ENCODE measurements at regions not wholly inside any gene's neighbourhood (a gene's known extent, or its start where the extent isn't known, plus 50 kb on each side); places are given as distances from the start of the nearest gene placed in this dataset.

DNA sequence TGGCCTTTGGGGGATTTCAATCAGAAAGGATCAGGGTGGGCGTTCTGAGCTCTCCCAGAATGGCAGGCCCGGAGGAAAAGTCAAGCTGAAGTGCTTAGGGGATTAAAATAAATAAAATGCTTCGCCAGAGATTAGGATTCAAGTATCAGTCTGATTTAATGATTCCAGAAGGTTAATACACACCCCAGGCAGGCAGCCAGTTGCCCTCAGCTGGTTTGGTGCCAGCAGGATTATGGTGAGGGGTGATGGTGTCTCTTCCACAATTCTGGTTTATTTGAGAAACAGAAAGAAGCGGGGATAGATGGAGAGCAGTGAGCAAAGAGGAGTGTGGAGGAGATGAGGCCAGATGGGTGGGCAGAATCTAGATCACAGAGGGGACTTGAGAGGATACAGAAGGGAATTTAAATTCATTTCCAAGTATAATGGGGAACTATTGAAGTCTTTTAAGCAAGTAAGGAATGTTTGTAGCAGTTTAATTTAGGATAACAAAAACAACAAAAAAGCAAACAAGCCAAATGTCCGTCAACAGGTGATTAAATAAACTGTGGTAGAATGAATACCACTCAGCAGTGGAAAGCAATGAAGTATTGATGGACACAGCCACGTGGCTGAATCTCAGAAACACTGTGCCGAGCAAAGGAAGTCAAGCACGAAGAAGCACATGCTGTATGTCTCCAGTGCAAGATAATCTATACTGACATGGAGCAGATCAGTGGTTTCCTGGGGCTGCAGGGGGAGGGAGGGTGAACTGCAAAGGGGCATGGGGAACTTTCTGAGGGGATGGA is 297.7 kb downstream of the MSX2 start:
- peak in 1 of 2 experiments; percentile 3 for DNase-seq

- DNase-seq: no peak
Measured at GRCh38 chr5:175021321-175021720, 296.9 kb downstream of the MSX2 start.

DNA sequence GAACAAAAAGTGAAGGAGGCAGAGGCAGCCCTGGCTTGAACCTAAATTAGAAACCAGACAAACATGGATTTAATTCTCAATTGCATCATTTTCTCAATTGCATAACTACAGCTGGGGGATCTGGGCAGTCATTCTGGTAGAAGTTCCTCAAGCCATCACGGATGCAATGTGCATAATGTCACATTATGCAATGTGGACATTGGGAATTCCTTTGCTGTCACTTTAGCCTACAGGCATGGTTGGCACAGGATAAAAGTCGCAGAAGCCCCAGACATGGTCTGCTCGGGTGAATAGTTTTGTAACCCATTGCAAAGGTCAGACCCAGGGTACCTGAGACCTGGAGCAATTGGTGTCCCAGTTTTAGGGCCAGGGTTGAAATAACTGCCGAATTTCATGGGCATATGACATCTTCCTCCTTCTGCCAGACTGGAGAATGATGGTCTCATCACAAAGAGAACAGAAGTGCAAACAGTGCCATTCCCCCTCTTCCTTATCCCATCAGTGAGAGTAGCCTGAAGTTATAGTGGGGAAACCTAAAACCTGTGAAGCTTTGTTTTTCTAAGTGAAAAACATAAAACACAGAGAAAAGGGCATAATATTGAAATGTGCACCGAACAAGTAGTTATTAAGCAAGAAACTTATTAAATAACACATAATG is 290.8 kb downstream of the MSX2 start:
- no peak for DNase-seq

DNA sequence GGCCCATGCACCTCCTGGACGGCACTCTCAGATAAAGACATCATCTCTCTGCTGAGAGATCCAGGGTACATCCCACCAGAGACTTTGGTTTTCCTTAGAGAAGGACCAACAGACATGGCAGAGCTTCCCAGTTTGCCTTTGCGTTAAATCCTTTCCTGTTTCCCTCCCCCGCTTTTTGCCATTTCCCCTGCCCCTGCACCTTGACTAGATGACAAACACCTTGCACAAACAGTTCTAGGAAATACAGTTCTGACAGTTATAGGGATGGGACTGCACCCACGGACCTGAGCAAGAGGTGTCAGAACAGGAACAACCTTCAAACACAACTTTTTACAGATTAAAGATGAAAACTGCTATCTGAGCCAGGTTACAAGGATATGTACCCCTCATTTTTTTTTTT is 288.9 kb downstream of the MSX2 start:
- DNase-seq: no peak

DNA sequence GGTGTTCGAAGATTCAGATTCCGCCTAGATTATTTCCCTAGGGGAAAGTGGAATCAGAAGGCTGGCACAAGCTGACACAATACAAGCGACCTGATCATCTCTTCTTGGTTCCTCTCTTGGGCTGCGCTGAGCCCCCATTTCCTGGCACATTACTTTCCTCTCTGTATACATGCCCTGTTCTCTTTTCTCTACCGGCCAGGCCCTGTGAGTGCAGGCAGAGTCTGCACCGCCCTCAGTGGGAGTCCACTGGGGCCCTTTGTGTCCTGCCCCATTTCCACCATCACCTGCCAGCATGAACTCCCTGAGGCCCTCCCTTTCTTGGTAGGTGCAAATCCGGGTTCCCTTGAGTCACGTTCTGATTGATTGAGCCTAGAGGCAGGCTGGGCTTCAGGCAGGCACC is 287.9 kb downstream of the MSX2 start:
- no peak for DNase-seq

- DNase-seq: no peak
Measured at GRCh38 chr5:175003531-175003930, 279.1 kb downstream of the MSX2 start.

- no peak for DNase-seq
Measured at GRCh38 chr5:175001876-175002645, 277.7 kb downstream of the MSX2 start.

DNA sequence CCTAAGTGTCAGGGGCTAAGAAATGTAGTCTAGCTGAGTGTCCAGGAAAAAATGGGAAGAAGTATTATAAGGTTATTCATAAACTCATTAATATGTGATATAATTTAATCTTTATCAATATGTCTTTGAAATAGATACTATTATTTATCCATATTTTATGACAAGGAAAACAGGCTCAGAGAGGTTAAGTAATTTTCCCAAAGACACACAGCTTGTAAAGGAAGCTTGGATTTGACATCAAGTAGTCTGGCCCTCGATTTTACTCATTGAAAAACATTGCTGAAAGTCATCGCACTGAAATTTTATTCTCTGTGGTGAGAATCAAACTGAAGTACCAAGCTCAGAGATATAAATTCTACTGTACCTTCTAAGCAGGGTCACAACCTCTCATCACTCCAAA is 276.9 kb downstream of the MSX2 start:
- no peak for DNase-seq

DNA sequence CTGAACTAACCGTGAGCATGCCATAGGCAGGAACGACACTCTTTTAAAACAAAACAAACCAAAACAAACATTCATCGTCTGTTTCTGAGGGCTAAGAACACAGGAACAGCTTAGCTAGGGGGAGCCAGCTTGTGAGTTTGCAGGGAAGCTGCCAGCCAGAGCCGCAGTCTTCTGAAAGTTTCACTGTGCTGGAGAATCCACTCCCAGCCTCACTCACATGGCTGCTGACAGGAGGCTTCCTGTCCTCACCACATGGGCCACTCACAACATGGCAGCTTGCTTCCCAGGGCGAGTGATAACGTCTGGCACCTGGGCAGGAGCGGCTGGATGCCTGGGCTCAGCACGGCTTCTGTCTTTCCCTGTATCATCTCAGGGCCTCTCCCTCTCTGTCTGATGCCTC is 275.2 kb downstream of the MSX2 start:
- DNase-seq: no peak

DNA sequence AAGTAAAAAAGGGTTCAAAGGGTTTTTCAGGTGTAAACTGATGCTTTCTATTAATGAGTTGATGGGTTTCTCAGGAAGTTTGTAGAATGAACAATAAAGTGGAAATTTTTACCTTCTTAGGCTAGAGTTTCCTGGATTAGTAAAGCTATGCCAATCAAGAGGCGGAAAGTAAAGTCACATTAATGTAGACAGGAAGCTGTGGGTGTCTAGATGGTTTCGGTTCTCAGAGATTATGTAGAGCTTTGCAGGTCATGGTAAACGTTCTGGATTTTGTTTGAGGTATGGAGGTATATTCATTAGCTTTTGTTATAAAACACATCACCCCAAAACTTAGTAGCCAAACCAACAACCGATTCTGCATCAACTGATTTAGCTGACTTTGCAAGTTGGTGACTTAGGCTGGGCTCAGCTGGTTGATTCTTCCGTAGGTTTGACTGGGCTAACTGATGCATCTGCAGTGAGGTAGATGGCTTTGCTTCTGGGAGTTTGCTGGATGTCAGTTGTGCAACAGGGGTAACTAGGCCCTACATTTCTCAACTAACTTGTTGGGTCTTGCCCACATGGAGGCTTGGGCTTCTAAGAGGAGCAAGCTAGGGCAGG is 273.8 kb downstream of the MSX2 start:
- DNase-seq: no peak

- DNase-seq: no peak
Measured at GRCh38 chr5:174997688-174998087, 273.3 kb downstream of the MSX2 start.

GRCh38 chr5:174996941-174997340 is 272.6 kb downstream of the MSX2 start:
- no peak for DNase-seq

- no peak for DNase-seq
Measured at GRCh38 chr5:174995827-174996226, 271.4 kb downstream of the MSX2 start.

- DNase-seq: no peak
Measured at GRCh38 chr5:174991847-174992246, 267.5 kb downstream of the MSX2 start.

DNA sequence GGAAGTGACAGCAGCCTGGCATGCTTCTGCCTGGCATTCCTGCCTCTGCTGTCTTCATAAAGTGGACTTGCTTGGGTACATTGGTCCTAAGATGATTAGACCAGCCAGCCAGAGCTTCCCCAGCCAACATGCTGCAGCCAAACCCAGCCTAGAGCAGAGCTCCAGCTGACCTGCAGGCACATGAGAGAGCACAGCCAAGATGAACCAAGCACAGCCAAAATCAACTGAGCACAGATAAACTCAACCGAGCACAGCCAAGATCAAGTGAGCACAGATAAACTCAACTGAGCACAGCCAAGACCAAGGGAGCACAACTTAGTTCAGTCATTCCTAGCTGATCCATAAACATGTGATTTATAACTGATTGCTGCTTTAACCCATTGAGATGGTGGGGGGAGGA is 266.5 kb downstream of the MSX2 start:
- peak in 1 of 2 experiments; percentile 2 for DNase-seq

GRCh38 chr5:174987443-174988012 is 263.1 kb downstream of the MSX2 start:
- DNase-seq: no peak

DNA sequence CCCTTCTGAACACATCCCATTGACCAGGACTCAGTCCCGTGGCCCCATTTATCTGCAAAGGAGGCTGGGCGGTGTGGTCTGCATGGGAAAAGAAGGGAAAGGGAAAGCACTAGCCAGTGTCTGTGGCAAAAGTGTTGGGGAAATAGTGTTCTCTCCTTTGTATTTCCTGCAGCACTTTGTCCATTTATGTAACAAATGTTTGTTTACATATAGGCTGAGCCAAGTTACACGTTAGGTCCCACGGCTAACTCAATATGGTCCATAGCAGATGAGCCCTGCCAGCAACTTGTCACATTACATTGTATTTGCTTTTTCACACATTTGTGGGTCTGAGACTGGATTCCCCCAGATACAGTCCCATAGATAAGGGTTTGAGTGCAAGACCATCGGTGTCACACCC is 260.5 kb downstream of the MSX2 start:
- no peak for DNase-seq

GRCh38 chr5:174982485-174982884 is 258.1 kb downstream of the MSX2 start:
- DNase-seq: no peak

GRCh38 chr5:174981416-174981815 is 257.0 kb downstream of the MSX2 start:
- no peak for DNase-seq

DNA sequence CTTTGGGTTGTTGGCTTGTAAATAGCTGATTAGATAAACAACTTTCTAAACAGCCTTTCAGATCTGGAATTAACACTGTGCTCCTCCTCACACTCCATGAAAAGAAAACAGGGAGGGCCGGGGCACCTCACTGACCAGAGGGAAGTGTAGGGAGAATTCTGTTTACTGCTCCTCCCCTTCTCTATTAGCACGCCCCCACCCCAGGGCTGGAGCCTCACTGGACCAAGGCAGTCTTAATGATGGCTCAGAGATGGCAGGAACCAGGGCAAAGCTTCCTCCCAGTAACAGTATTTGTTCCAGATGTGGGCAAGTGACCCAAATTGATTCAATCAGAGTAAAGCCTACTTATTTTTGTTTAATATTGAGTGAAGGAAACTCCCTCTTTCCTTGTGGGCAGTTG is 256.6 kb downstream of the MSX2 start:
- DNase-seq: no peak

- no peak for DNase-seq
Measured at GRCh38 chr5:174972291-174972690, 247.9 kb downstream of the MSX2 start.

DNA sequence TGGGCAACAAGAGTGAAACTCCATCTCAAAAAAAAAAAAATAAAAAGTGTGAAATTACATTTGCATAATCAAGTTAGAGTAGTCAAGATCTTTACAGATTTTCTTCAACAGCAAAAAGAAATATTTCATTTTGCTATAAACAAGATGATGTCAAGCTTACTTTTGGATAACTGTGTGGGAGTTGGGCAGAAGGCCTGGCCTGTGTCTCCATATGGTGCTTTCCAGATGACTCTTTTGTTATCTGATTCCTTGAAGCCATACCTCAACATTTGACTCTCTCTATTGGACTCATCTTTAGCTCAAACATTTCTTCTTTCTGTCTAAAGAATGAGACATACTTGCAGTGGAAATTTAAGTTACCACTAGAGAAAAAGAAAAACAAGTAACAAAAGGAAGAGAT is 246.8 kb downstream of the MSX2 start:
- DNase-seq: no peak

- DNase-seq: no peak
Measured at GRCh38 chr5:174970502-174970901, 246.1 kb downstream of the MSX2 start.
